Liver (tissue), 3 donors: ENCODE measurements at regions not wholly inside any gene's neighbourhood (a gene's known extent, or its start where the extent isn't known, plus 50 kb on each side); places are given as distances from the start of the nearest gene placed in this dataset.

ENCODE experiments used
- RAD21 ChIP-seq, 2 donors: IDR thresholded peaks; 2 replicates each; pipeline ENCODE4 v1.6.1; 2016; ENCODE audit warnings: antibody characterized with exemption in 2 of 2, mild to moderate bottlenecking in 2 of 2
- YY1 ChIP-seq: IDR thresholded peaks from 2 replicates; pipeline ENCODE4 v1.6.1; 2016; ENCODE audit warnings: antibody characterized with exemption, mild to moderate bottlenecking
- TF ChIP-seq, protein P1 (sequence below): fragments of 150-350 bp; IDR thresholded peaks from 2 replicates; pipeline ENCODE4 v1.5.1; 2017; ENCODE audit warnings: improper control_type of control experiment, low read depth, low read length; ENCODE audit not compliant: missing input control
- TF ChIP-seq, protein P2 (sequence below): IDR thresholded peaks from 2 replicates; pipeline ENCODE4 v1.6.1; 2016; ENCODE audit warnings: antibody characterized with exemption
- donor health status: healthy.
- donor health status: healthy.

DNA sequence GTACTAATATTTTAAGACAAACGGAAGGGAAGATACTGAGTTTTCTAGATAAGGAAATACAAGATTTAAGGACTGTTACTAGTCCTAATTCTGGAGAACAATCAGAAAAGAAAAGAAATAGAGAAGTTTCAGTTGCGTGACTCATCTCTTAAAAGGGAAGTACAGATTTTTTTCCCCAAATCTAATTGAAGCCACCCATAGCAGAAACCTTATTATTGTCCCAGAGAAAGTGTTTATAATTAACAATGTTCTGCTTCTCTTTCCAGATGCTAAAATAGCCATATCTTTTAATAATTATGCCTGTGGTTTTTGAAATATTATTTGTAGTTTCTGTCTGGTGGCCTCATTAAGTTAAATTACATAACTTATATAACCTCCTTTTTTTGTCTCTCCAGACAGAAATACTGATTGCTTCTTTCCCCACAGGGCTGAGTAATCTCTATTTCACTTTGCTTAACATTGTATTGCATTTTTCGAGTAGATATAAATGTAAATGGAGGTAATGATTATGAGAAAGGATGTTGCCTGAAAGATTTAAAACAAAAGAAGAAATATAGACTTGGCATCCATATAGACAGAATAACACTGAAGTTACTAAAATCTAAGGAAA, 240.7 kb upstream of the MBL2 start:
- TF ChIP-seq YY1 (no peak), RAD21 (IDR thresholded peaks at IDR 0.05) (no peak)
- TF ChIP-seq, protein P1, sequence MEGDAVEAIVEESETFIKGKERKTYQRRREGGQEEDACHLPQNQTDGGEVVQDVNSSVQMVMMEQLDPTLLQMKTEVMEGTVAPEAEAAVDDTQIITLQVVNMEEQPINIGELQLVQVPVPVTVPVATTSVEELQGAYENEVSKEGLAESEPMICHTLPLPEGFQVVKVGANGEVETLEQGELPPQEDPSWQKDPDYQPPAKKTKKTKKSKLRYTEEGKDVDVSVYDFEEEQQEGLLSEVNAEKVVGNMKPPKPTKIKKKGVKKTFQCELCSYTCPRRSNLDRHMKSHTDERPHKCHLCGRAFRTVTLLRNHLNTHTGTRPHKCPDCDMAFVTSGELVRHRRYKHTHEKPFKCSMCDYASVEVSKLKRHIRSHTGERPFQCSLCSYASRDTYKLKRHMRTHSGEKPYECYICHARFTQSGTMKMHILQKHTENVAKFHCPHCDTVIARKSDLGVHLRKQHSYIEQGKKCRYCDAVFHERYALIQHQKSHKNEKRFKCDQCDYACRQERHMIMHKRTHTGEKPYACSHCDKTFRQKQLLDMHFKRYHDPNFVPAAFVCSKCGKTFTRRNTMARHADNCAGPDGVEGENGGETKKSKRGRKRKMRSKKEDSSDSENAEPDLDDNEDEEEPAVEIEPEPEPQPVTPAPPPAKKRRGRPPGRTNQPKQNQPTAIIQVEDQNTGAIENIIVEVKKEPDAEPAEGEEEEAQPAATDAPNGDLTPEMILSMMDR, result no peak
- TF ChIP-seq, protein P2, sequence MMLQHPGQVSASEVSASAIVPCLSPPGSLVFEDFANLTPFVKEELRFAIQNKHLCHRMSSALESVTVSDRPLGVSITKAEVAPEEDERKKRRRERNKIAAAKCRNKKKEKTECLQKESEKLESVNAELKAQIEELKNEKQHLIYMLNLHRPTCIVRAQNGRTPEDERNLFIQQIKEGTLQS, result no peak
